GM12892 (cell line): ENCODE measurements at regions not wholly inside any gene's neighbourhood (a gene's known extent, or its start where the extent isn't known, plus 50 kb on each side); places are given as distances from the start of the nearest gene placed in this dataset.

ENCODE experiments used
- POLR2A ChIP-seq: IDR thresholded peaks from 2 replicates; pipeline ENCODE4 v1.6.1; 2011; ENCODE audit warnings: low read depth, low read length, control low read depth
- POLR2AphosphoS5 ChIP-seq: IDR thresholded peaks from 2 replicates; pipeline ENCODE4 v1.6.1; 2011; ENCODE audit warnings: low read depth, low read length, control low read depth

- TF ChIP-seq POLR2A = no peak
- TF ChIP-seq POLR2AphosphoS5 = no peak
Observed at GRCh38 chr15:96586901-96587300, 256.4 kb downstream of the NR2F2 start.
